SK-N-SH treated with all-trans-retinoic acid at 6 μM for 48 hours (cell line): ENCODE measurements at regions not wholly inside any gene's neighbourhood (a gene's known extent, or its start where the extent isn't known, plus 50 kb on each side); places are given as distances from the start of the nearest gene placed in this dataset.

Experiments
- ATAC-seq: fragments of 200-7000 bp; cut with Tn5 transposase; 3 replicates; pipeline ENCODE4 v1.9.1; 2020; ENCODE audit warnings: mild to moderate bottlenecking, moderate library complexity
- ARNTL ChIP-seq: fragments of 450-650 bp; formaldehyde crosslinking; IDR thresholded peaks from 2 replicates; pipeline ENCODE4 v1.5.0; 2020; ENCODE audit warnings: low read depth, mild to moderate bottlenecking, moderate library complexity, borderline replicate concordance
- BACH2 ChIP-seq: fragments of 250-450 bp; sonication (Bioruptor Pico); IDR thresholded peaks from 2 replicates; pipeline ENCODE4 v1.9.0; 2021; ENCODE audit warnings: mild to moderate bottlenecking, borderline replicate concordance
- CREB5 ChIP-seq: fragments of 250-450 bp; sonication (Bioruptor Pico); IDR thresholded peaks from 2 replicates; pipeline ENCODE4 v1.5.1; 2020; ENCODE audit warnings: low read depth, mild to moderate bottlenecking, moderate library complexity
- CSDC2 ChIP-seq: fragments of 250-450 bp; sonication (Bioruptor Pico); IDR thresholded peaks from 2 replicates; pipeline ENCODE4 v1.5.0; 2020; ENCODE audit warnings: mild to moderate bottlenecking, moderate library complexity
- CSRNP3 ChIP-seq: fragments of 250-450 bp; sonication (Bioruptor Pico); IDR thresholded peaks from 2 replicates; pipeline ENCODE4 v1.5.1; 2021; ENCODE audit warnings: mild to moderate bottlenecking, moderate library complexity
- ESRRG ChIP-seq: fragments of 250-450 bp; sonication (Bioruptor Pico); IDR thresholded peaks from 2 replicates; pipeline ENCODE4 v1.6.1; 2021; ENCODE audit warnings: mild to moderate bottlenecking
- GLIS3 ChIP-seq: fragments of 250-450 bp; sonication (Bioruptor Pico); IDR thresholded peaks from 2 replicates; pipeline ENCODE4 v1.5.0; 2020; ENCODE audit warnings: mild to moderate bottlenecking, moderate library complexity
- ISL1 ChIP-seq: fragments of 250-450 bp; sonication (Bioruptor Pico); IDR thresholded peaks from 2 replicates; pipeline ENCODE4 v2.1.2; 2022; ENCODE audit warnings: mild to moderate bottlenecking, moderate library complexity
- OSR1 ChIP-seq: fragments of 250-450 bp; sonication (Bioruptor Pico); IDR thresholded peaks from 2 replicates; pipeline ENCODE4 v1.8.0; 2022; ENCODE audit warnings: moderate library complexity, mild to moderate bottlenecking, inconsistent platforms
- POU6F1 ChIP-seq: fragments of 250-450 bp; sonication (Bioruptor Pico); IDR thresholded peaks from 2 replicates; pipeline ENCODE4 v1.8.0; 2021; ENCODE audit warnings: low read depth, mild to moderate bottlenecking, moderate library complexity, borderline replicate concordance
- PPARA ChIP-seq: fragments of 250-450 bp; sonication (Bioruptor Pico); IDR thresholded peaks from 2 replicates; pipeline ENCODE4 v1.5.0; 2020; ENCODE audit warnings: mild to moderate bottlenecking, borderline replicate concordance
- RARB ChIP-seq: fragments of 250-450 bp; sonication (Bioruptor Pico); IDR thresholded peaks from 2 replicates; pipeline ENCODE4 v1.8.0; 2021; ENCODE audit warnings: mild to moderate bottlenecking, moderate library complexity
- SNAI2 ChIP-seq: fragments of 250-450 bp; sonication (Bioruptor Pico); IDR thresholded peaks from 2 replicates; pipeline ENCODE4 v1.5.0; 2020; ENCODE audit warnings: mild to moderate bottlenecking, moderate library complexity
- TSHZ2 ChIP-seq: fragments of 250-450 bp; sonication (Bioruptor Pico); IDR thresholded peaks from 2 replicates; pipeline ENCODE4 v1.5.0; 2020; ENCODE audit warnings: mild to moderate bottlenecking, moderate library complexity
- ZC3H10 ChIP-seq: fragments of 250-450 bp; sonication (Bioruptor Pico); IDR thresholded peaks from 2 replicates; pipeline ENCODE4 v1.5.1; 2021; ENCODE audit warnings: mild to moderate bottlenecking, moderate library complexity
- ZFP3 ChIP-seq: fragments of 250-450 bp; sonication (Bioruptor Pico); IDR thresholded peaks from 2 replicates; pipeline ENCODE4 v1.5.0; 2020; ENCODE audit warnings: mild to moderate bottlenecking, moderate library complexity
- ZFP30 ChIP-seq: fragments of 450-650 bp; formaldehyde crosslinking; IDR thresholded peaks from 2 replicates; pipeline ENCODE4 v1.5.0; 2022; ENCODE audit warnings: mild to moderate bottlenecking, moderate library complexity
- ZNF565 ChIP-seq: fragments of 450-650 bp; formaldehyde crosslinking; conservative IDR thresholded peaks from 2 replicates; pipeline ENCODE4 v1.5.0; 2020; ENCODE audit warnings: low read depth, mild to moderate bottlenecking, moderate library complexity
- ZNF70 ChIP-seq: fragments of 450-650 bp; formaldehyde crosslinking; IDR thresholded peaks from 2 replicates; pipeline ENCODE4 v1.5.0; 2020; ENCODE audit warnings: mild to moderate bottlenecking, moderate library complexity
- ZNF8 ChIP-seq: fragments of 450-650 bp; formaldehyde crosslinking; IDR thresholded peaks from 2 replicates; pipeline ENCODE4 v1.5.0; 2020; ENCODE audit warnings: mild to moderate bottlenecking, moderate library complexity

- no peak for TF ChIP-seq CSRNP3 (CRISPR knock-in tag)
Observed at GRCh38 chrX:88355252-88355651, 391.8 kb upstream of the CPXCR1 start.

GRCh38 chrX:88366314-88366713 lies 380.7 kb upstream of the CPXCR1 start:
- TF ChIP-seq CREB5 (CRISPR knock-in tag), result no peak
- TF ChIP-seq SNAI2 (CRISPR knock-in tag), result no peak
- no peak for TF ChIP-seq CSDC2
- no peak for TF ChIP-seq POU6F1
- TF ChIP-seq ZC3H10 (CRISPR knock-in tag), result no peak
- no peak for TF ChIP-seq ZFP30
- no peak for TF ChIP-seq GLIS3 (CRISPR knock-in tag)
- TF ChIP-seq ZFP3 (CRISPR knock-in tag), result no peak
- TF ChIP-seq ZNF565 (CRISPR knock-in tag), result no peak
- TF ChIP-seq BACH2 (CRISPR knock-in tag), result no peak
- TF ChIP-seq RARB (CRISPR knock-in tag), result no peak
- no peak for TF ChIP-seq ESRRG (CRISPR knock-in tag)
- no peak for TF ChIP-seq ZNF70 (CRISPR knock-in tag)
- TF ChIP-seq ISL1 (CRISPR knock-in tag), result no peak
- ATAC-seq, result no peak

More at GRCh38 chrX:88355252-88355651, 391.8 kb upstream of the CPXCR1 start:
- no peak for ATAC-seq

- TF ChIP-seq GLIS3 (CRISPR knock-in tag) (no peak), POU6F1 (no peak), ISL1 (CRISPR knock-in tag) (no peak), BACH2 (CRISPR knock-in tag) (no peak), PPARA (CRISPR knock-in tag) (no peak), ZC3H10 (CRISPR knock-in tag) (no peak), SNAI2 (CRISPR knock-in tag) (no peak), ARNTL (no peak), RARB (CRISPR knock-in tag) (no peak), ZNF8 (no peak), ZNF565 (CRISPR knock-in tag) (no peak), CREB5 (CRISPR knock-in tag) (no peak), OSR1 (CRISPR knock-in tag) (no peak)
- no peak for ATAC-seq
Observed at GRCh38 chrX:88378406-88378805, 368.6 kb upstream of the CPXCR1 start.

GRCh38 chrX:88397551-88397950 lies 349.5 kb upstream of the CPXCR1 start:
- no peak for ATAC-seq
- TF ChIP-seq CREB5 (CRISPR knock-in tag), result no peak
- no peak for TF ChIP-seq CSDC2
- TF ChIP-seq ZNF8, result no peak
- no peak for TF ChIP-seq CSRNP3 (CRISPR knock-in tag)
- TF ChIP-seq TSHZ2, result no peak
- TF ChIP-seq ISL1 (CRISPR knock-in tag), result no peak
- no peak for TF ChIP-seq RARB (CRISPR knock-in tag)
- no peak for TF ChIP-seq OSR1 (CRISPR knock-in tag)
- TF ChIP-seq ARNTL, result no peak
- TF ChIP-seq ZFP3 (CRISPR knock-in tag), result no peak
- TF ChIP-seq BACH2 (CRISPR knock-in tag), result no peak
